ENCODE measurements at regions not wholly inside any gene's neighbourhood (a gene's known extent, or its start where the extent isn't known, plus 50 kb on each side); places are given as distances from the start of the nearest gene placed in this dataset.

- no peak for DNase-seq
Observed at GRCh38 chr2:120596990-120597594, 138.6 kb upstream of the GLI2 start.

GRCh38 chr2:120597595-120598193 lies 138.0 kb upstream of the GLI2 start:
- no peak for DNase-seq

GRCh38 chr2:120598416-120598815 lies 137.3 kb upstream of the GLI2 start:
- DNase-seq: no peak

- no peak for DNase-seq
Observed at GRCh38 chr2:120599072-120599471, 136.6 kb upstream of the GLI2 start.

GRCh38 chr2:120599656-120600055 lies 136.0 kb upstream of the GLI2 start:
- no peak for DNase-seq

- DNase-seq: no peak
Observed at GRCh38 chr2:120600335-120600734, 135.3 kb upstream of the GLI2 start.

- DNase-seq: no peak
Observed at GRCh38 chr2:120600786-120601185, 134.9 kb upstream of the GLI2 start.

GRCh38 chr2:120601566-120601965 lies 134.1 kb upstream of the GLI2 start:
- DNase-seq: no peak

- DNase-seq: no peak
Observed at GRCh38 chr2:120602251-120602650, 133.4 kb upstream of the GLI2 start.

GRCh38 chr2:120604767-120605166 lies 130.9 kb upstream of the GLI2 start:
- DNase-seq: no peak

GRCh38 chr2:120605231-120605935 lies 130.3 kb upstream of the GLI2 start:
- DNase-seq: no peak

- DNase-seq: no peak
Observed at GRCh38 chr2:120606280-120606679, 129.4 kb upstream of the GLI2 start.

- no peak for DNase-seq
Observed at GRCh38 chr2:120606931-120607330, 128.7 kb upstream of the GLI2 start.

GRCh38 chr2:120607506-120607905 lies 128.2 kb upstream of the GLI2 start:
- DNase-seq: no peak

GRCh38 chr2:120607996-120608395 lies 127.7 kb upstream of the GLI2 start:
- no peak for DNase-seq

- no peak for DNase-seq
Observed at GRCh38 chr2:120609826-120610395, 125.8 kb upstream of the GLI2 start.

- DNase-seq: no peak
Observed at GRCh38 chr2:120611016-120611415, 124.7 kb upstream of the GLI2 start.

GRCh38 chr2:120611961-120612360 lies 123.7 kb upstream of the GLI2 start:
- DNase-seq: no peak

GRCh38 chr2:120612471-120612870 lies 123.2 kb upstream of the GLI2 start:
- no peak for DNase-seq

- no peak for DNase-seq
Observed at GRCh38 chr2:120612931-120613330, 122.7 kb upstream of the GLI2 start.

GRCh38 chr2:120613742-120614571 lies 121.7 kb upstream of the GLI2 start:
- no peak for DNase-seq

GRCh38 chr2:120614901-120615300 lies 120.8 kb upstream of the GLI2 start:
- DNase-seq: no peak

GRCh38 chr2:120616261-120616660 lies 119.4 kb upstream of the GLI2 start:
- no peak for DNase-seq

All from NCI-H345 (cell line).